ENCODE measurements at regions not wholly inside any gene's neighbourhood (a gene's known extent, or its start where the extent isn't known, plus 50 kb on each side); places are given as distances from the start of the nearest gene placed in this dataset.
"Not testable (repeated sequence)": the region's sequence is repeated elsewhere in the genome, so short reads cannot be mapped to it uniquely, and the experiment has no call there.

GRCh38 chr13:97772466-97772865 lies 181.0 kb upstream of the IPO5 start:
- H3K23ac ChIP-seq (ENCODE audit: insufficient read length); H2AFZ ChIP-seq (ENCODE audit: low read length); H3K4me2 ChIP-seq (ENCODE audit: insufficient read depth in 1 of 2, low read depth in 2 of 2, low read length in 2 of 2); POLR2A ChIA-PET (ENCODE audit: partially characterized antibody); H3K23me2 ChIP-seq (ENCODE audit: low read depth, low read length); H3K79me1 ChIP-seq (ENCODE audit: low read depth, low read length); H3K4me1 ChIP-seq (replicated peaks in 1 of 4; ENCODE audit: control insufficient read depth in 3 of 4, insufficient read depth in 4 of 4, low read length in 3 of 4); H3K14ac ChIP-seq (ENCODE audit: insufficient read length); H2BK20ac ChIP-seq (ENCODE audit: low read length); H3K4me3 ChIP-seq (ENCODE audit: extremely low read depth in 1 of 4, insufficient read depth in 2 of 4, low read depth in 3 of 4, low read length in 4 of 4); H4K91ac ChIP-seq (replicated peaks; ENCODE audit: insufficient read length, low read length); H2BK15ac ChIP-seq (ENCODE audit: low read length); H3K56ac ChIP-seq (replicated peaks; ENCODE audit: insufficient read length, low read depth, low read length); H3K9me3 ChIP-seq (ENCODE audit: insufficient read depth in 2 of 2, low read depth in 1 of 2, low read length in 1 of 2); H4K8ac ChIP-seq (ENCODE audit: extremely low read depth, insufficient read depth, low read length); H2BK5ac ChIP-seq (ENCODE audit: low read depth, low read length); H4K20me1 ChIP-seq (replicated peaks in 1 of 2; ENCODE audit: control insufficient read depth in 1 of 2, insufficient read depth in 2 of 2, low read length in 2 of 2); H2BK12ac ChIP-seq (ENCODE audit: low read depth, low read length); H3K79me2 ChIP-seq (ENCODE audit: control insufficient read depth in 1 of 2, insufficient read depth in 2 of 2, low read length in 2 of 2); FAIRE-seq; H3K27me3 ChIP-seq (replicated peaks in 1 of 4; ENCODE audit: control insufficient read depth in 3 of 4, extremely low read depth in 1 of 4, insufficient read depth in 3 of 4, low read length in 3 of 4); H3K18ac ChIP-seq (ENCODE audit: extremely low read depth, low read length); H4K5ac ChIP-seq (ENCODE audit: insufficient read length, low read depth, low read length); H3K36me3 ChIP-seq (ENCODE audit: control insufficient read depth in 2 of 4, insufficient read depth in 4 of 4, low read length in 3 of 4); H3K27ac ChIP-seq (ENCODE audit: low read depth, low read length); CTCF ChIA-PET (ENCODE audit: partially characterized antibody); DNase-seq (ENCODE audit: low read depth in 1 of 2, low spot score in 2 of 2); H2BK120ac ChIP-seq (replicated peaks; ENCODE audit: low read depth, low read length); H3K4ac ChIP-seq (replicated peaks; ENCODE audit: insufficient read length, low read depth, low read length); H2AK5ac ChIP-seq (ENCODE audit: low read depth, low read length); H3K9ac ChIP-seq (replicated peaks in 1 of 4; ENCODE audit: extremely low read depth in 1 of 4, low read depth in 3 of 4, low read length in 3 of 4): not testable (repeated sequence)

- H3K79me2 ChIP-seq (ENCODE audit: control insufficient read depth in 1 of 2, insufficient read depth in 2 of 2, low read length in 2 of 2); H3K27me3 ChIP-seq (replicated peaks in 1 of 4; ENCODE audit: control insufficient read depth in 3 of 4, extremely low read depth in 1 of 4, insufficient read depth in 3 of 4, low read length in 3 of 4); H2BK120ac ChIP-seq (replicated peaks; ENCODE audit: low read depth, low read length); FAIRE-seq; POLR2A ChIA-PET (ENCODE audit: partially characterized antibody); H4K91ac ChIP-seq (replicated peaks; ENCODE audit: insufficient read length, low read length); H3K4ac ChIP-seq (replicated peaks; ENCODE audit: insufficient read length, low read depth, low read length); H3K4me3 ChIP-seq (ENCODE audit: extremely low read depth in 1 of 4, insufficient read depth in 2 of 4, low read depth in 3 of 4, low read length in 4 of 4); H4K8ac ChIP-seq (ENCODE audit: extremely low read depth, insufficient read depth, low read length); H3K56ac ChIP-seq (replicated peaks; ENCODE audit: insufficient read length, low read depth, low read length); H2BK15ac ChIP-seq (ENCODE audit: low read length); H3K4me2 ChIP-seq (ENCODE audit: insufficient read depth in 1 of 2, low read depth in 2 of 2, low read length in 2 of 2); H3K4me1 ChIP-seq (replicated peaks in 1 of 4; ENCODE audit: control insufficient read depth in 3 of 4, insufficient read depth in 4 of 4, low read length in 3 of 4); H4K20me1 ChIP-seq (replicated peaks in 1 of 2; ENCODE audit: control insufficient read depth in 1 of 2, insufficient read depth in 2 of 2, low read length in 2 of 2); H2AFZ ChIP-seq (ENCODE audit: low read length); H3K36me3 ChIP-seq (ENCODE audit: control insufficient read depth in 2 of 4, insufficient read depth in 4 of 4, low read length in 3 of 4); H3K23ac ChIP-seq (ENCODE audit: insufficient read length); H2AK5ac ChIP-seq (ENCODE audit: low read depth, low read length); H4K5ac ChIP-seq (ENCODE audit: insufficient read length, low read depth, low read length); H2BK20ac ChIP-seq (ENCODE audit: low read length); H3K14ac ChIP-seq (ENCODE audit: insufficient read length); H3K79me1 ChIP-seq (ENCODE audit: low read depth, low read length); H3K23me2 ChIP-seq (ENCODE audit: low read depth, low read length); CTCF ChIA-PET (ENCODE audit: partially characterized antibody); H3K27ac ChIP-seq (ENCODE audit: low read depth, low read length); DNase-seq (ENCODE audit: low read depth in 1 of 2, low spot score in 2 of 2); H3K9me3 ChIP-seq (ENCODE audit: insufficient read depth in 2 of 2, low read depth in 1 of 2, low read length in 1 of 2); H3K18ac ChIP-seq (ENCODE audit: extremely low read depth, low read length); H3K9ac ChIP-seq (replicated peaks in 1 of 4; ENCODE audit: extremely low read depth in 1 of 4, low read depth in 3 of 4, low read length in 3 of 4); H2BK12ac ChIP-seq (ENCODE audit: low read depth, low read length); H2BK5ac ChIP-seq (ENCODE audit: low read depth, low read length): not testable (repeated sequence)
- 84% methylated on average over 30 of the region's 34 CpGs; no CpG with 5 or more reads in 1 of the 2 experiments for WGBS, 2 experiments (ENCODE audit: extremely low coverage in 1 of 2, insufficient coverage in 1 of 2, insufficient read length in 1 of 2, insufficient replicate concordance in 2 of 2, low coverage in 1 of 2, low lambda C conversion rate in 2 of 2, missing lambda C conversion rate in 1 of 2)
These were observed 178.9 kb upstream of the IPO5 start for GRCh38 chr13:97774391-97775100.
